Thyroid gland (tissue), 4 donors: ENCODE measurements at regions not wholly inside any gene's neighbourhood (a gene's known extent, or its start where the extent isn't known, plus 50 kb on each side); places are given as distances from the start of the nearest gene placed in this dataset.

ENCODE experiments used
- DNase-seq, 2 donors: peaks; one replicate each; pipeline ENCODE4 v3.0.0-alpha.2; 2019
- H3K27ac ChIP-seq, 3 donors: fragments of 200-600 bp; sonication (generic); 1 replicate in 2 of 3; 2 replicates in 1 of 3; pipeline ENCODE4 v1.5.1; 2016 to 2019; ENCODE audit warnings: mild to moderate bottlenecking in 1 of 3, moderate library complexity in 1 of 3
- H3K27me3 ChIP-seq: fragments of 200-600 bp; sonication (generic); one replicate; pipeline ENCODE4 v1.5.1; 2019
- H3K36me3 ChIP-seq, 2 donors: fragments of 200-600 bp; sonication (generic); one replicate each; pipeline ENCODE4 v1.5.1; 2016 to 2019
- H3K4me1 ChIP-seq, 2 donors: fragments of 200-600 bp; sonication (generic); one replicate each; pipeline ENCODE4 v1.5.1; 2017 to 2019
- H3K4me3 ChIP-seq, 3 donors: fragments of 200-600 bp; sonication (generic); replicated peaks in 1 of 3; 1 replicate in 2 of 3; 2 replicates in 1 of 3; pipeline ENCODE4 v1.5.1; 2016; ENCODE audit warnings: mild to moderate bottlenecking in 1 of 3
- H3K9me3 ChIP-seq: fragments of 200-600 bp; sonication (generic); one replicate; pipeline ENCODE4 v1.5.1; 2017
- CTCF ChIP-seq, 6 experiments: fragments of 200-600 bp in 3 of 6; fragments of 450-650 bp in 3 of 6; sonication (generic) in 3 of 6; IDR thresholded peaks; one replicate each; pipeline ENCODE4 v1.5.1; 2016 to 2019; ENCODE audit warnings: antibody characterized with exemption in 6 of 6, mild to moderate bottlenecking in 2 of 6, inconsistent platforms in 1 of 6, moderate library complexity in 1 of 6
- POLR2A ChIP-seq, 2 donors: fragments of 450-650 bp; IDR thresholded peaks; one replicate each; pipeline ENCODE4 v1.6.1; 2017; ENCODE audit warnings: antibody characterized with exemption in 2 of 2, mild to moderate bottlenecking in 2 of 2, moderate library complexity in 1 of 2
- WGBS, 2 donors: methylation state at CpG; one replicate each; pipeline ENCODE4 v1.1.5; 2017; 5-methylcytosine and 5-hydroxymethylcytosine counted together
- intact Hi-C: fragments of 100-400 bp; cut with DNase I; formaldehyde crosslinking; loops from one replicate; pipeline ENCODE4 v1.15.1; 2023

- WGBS, 2 donors, result 77 to 79% methylated on average over 12 of the region's 12 CpGs
- intact Hi-C loops, result no loop called here
- Histone ChIP-seq H3K27me3 (no peaks in the 10 kb centered on the region), H3K4me3 (no peak overlapping the region), H3K27ac (no peak overlapping the region), H3K9me3 (no peaks in the 10 kb centered on the region), H3K36me3 (no peaks in the 10 kb centered on the region), H3K4me1 (no peaks in the 10 kb centered on the region)
- TF ChIP-seq POLR2A (IDR thresholded peaks at IDR 0.05), result no peak
- DNase-seq, result no peak
Measured at GRCh38 chr15:85889956-85890619, 95.4 kb upstream of the KLHL25 start.

GRCh38 chr15:85890620-85890980 lies 95.9 kb upstream of the KLHL25 start:
- WGBS, 2 donors, result 76 to 83% methylated on average over 2 of the region's 2 CpGs
- no peaks in the 10 kb centered on the region for H3K27me3 ChIP-seq
- no peak overlapping the region for H3K27ac ChIP-seq
- DNase-seq, result no peak
- H3K4me3 ChIP-seq, result no peak overlapping the region
- TF ChIP-seq CTCF (IDR thresholded peaks at IDR 0.05) (no peak), POLR2A (IDR thresholded peaks at IDR 0.05) (no peak)
- no peaks in the 10 kb centered on the region for H3K36me3 ChIP-seq
- intact Hi-C loops, result no loop called here
- H3K4me1 ChIP-seq, result no peaks in the 10 kb centered on the region
- no peaks in the 10 kb centered on the region for H3K9me3 ChIP-seq

GRCh38 chr15:85891470-85891869 lies 96.7 kb upstream of the KLHL25 start:
- no peak for TF ChIP-seq POLR2A (IDR thresholded peaks at IDR 0.05)
- H3K27me3 ChIP-seq, result no peaks in the 10 kb centered on the region
- intact Hi-C loops, result no loop called here
- no peak overlapping the region for H3K27ac ChIP-seq
- no peak for DNase-seq
- no peak overlapping the region for H3K4me3 ChIP-seq
- no peaks in the 10 kb centered on the region for H3K9me3 ChIP-seq
- no peaks in the 10 kb centered on the region for H3K36me3 ChIP-seq
- 63 to 77% methylated on average over 1 of the region's 1 CpG for WGBS, 2 donors
- H3K4me1 ChIP-seq, result no peaks in the 10 kb centered on the region

GRCh38 chr15:85892232-85892631 lies 97.5 kb upstream of the KLHL25 start:
- no peaks in the 10 kb centered on the region for H3K4me1 ChIP-seq
- H3K27ac ChIP-seq, result no peak overlapping the region
- intact Hi-C loops, result no loop called here
- 92 to 93% methylated on average over 3 of the region's 3 CpGs for WGBS, 2 donors
- TF ChIP-seq CTCF (IDR thresholded peaks at IDR 0.05) (no peak), POLR2A (IDR thresholded peaks at IDR 0.05) (no peak)
- no peak overlapping the region for H3K4me3 ChIP-seq
- no peak for DNase-seq
- no peaks in the 10 kb centered on the region for H3K9me3 ChIP-seq
- H3K36me3 ChIP-seq, result no peaks in the 10 kb centered on the region
- no peaks in the 10 kb centered on the region for H3K27me3 ChIP-seq

GRCh38 chr15:85897207-85897894 lies 102.6 kb upstream of the KLHL25 start:
- Histone ChIP-seq H3K9me3 (no peaks in the 10 kb centered on the region), H3K27me3 (no peaks in the 10 kb centered on the region), H3K4me1 (no peaks in the 10 kb centered on the region), H3K4me3 (no peak overlapping the region), H3K36me3 (no peaks in the 10 kb centered on the region), H3K27ac (no peak overlapping the region)
- DNase-seq, result no peak
- TF ChIP-seq POLR2A (IDR thresholded peaks at IDR 0.05) (no peak), CTCF (IDR thresholded peaks at IDR 0.05) (no peak)
- 60 to 66% methylated on average over 4 of the region's 4 CpGs for WGBS, 2 donors
- intact Hi-C loops, result no loop called here

- Histone ChIP-seq H3K9me3 (no peaks in the 10 kb centered on the region), H3K27ac (no peak overlapping the region), H3K36me3 (no peaks in the 10 kb centered on the region), H3K27me3 (no peaks in the 10 kb centered on the region), H3K4me1 (no peaks in the 10 kb centered on the region), H3K4me3 (no peak overlapping the region)
- DNase-seq, result no peak
- intact Hi-C loops, result no loop called here
- no peak for TF ChIP-seq POLR2A (IDR thresholded peaks at IDR 0.05)
- TF ChIP-seq CTCF (IDR thresholded peaks at IDR 0.05), result no peak
- WGBS, 2 donors, result 37% methylated on average over 13 to 16 of the region's 16 CpGs
Measured at GRCh38 chr15:85897895-85898717, 103.4 kb upstream of the KLHL25 start.
